HG02840 (cell line): ENCODE measurements at regions not wholly inside any gene's neighbourhood (a gene's known extent, or its start where the extent isn't known, plus 50 kb on each side); places are given as distances from the start of the nearest gene placed in this dataset.
"Not testable (repeated sequence)": the region's sequence is repeated elsewhere in the genome, so short reads cannot be mapped to it uniquely, and the experiment has no call there.

ENCODE experiments used
- ATAC-seq: cut with Tn5 transposase; IDR thresholded peaks from one replicate; pipeline ENCODE4 v1.9.1; 2021; ENCODE audit warnings: mild to moderate bottlenecking, moderate library complexity, moderate number of reproducible peaks; ENCODE audit not compliant: unreplicated experiment, low FRiP score

GRCh38 chr13:40368127-40368891 is 298.1 kb downstream of the FOXO1 start:
- no peak for ATAC-seq

- ATAC-seq: no peak
Measured at GRCh38 chr13:40370661-40371060, 295.8 kb downstream of the FOXO1 start.

GRCh38 chr13:40371531-40372125 is 294.8 kb downstream of the FOXO1 start:
- ATAC-seq: no peak

GRCh38 chr13:40373608-40374007 is 292.8 kb downstream of the FOXO1 start:
- not testable (repeated sequence) for ATAC-seq

GRCh38 chr13:40375489-40376171 is 290.8 kb downstream of the FOXO1 start:
- ATAC-seq: no peak

- no peak for ATAC-seq
Measured at GRCh38 chr13:40376296-40376849, 290.1 kb downstream of the FOXO1 start.

GRCh38 chr13:40376867-40377535 is 289.4 kb downstream of the FOXO1 start:
- ATAC-seq: no peak

- ATAC-seq: no peak
Measured at GRCh38 chr13:40377783-40378182, 288.7 kb downstream of the FOXO1 start.

GRCh38 chr13:40379196-40379595 is 287.2 kb downstream of the FOXO1 start:
- no peak for ATAC-seq

- ATAC-seq: no peak
Measured at GRCh38 chr13:40379794-40380578, 286.5 kb downstream of the FOXO1 start.

- no peak for ATAC-seq
Measured at GRCh38 chr13:40381935-40382764, 284.3 kb downstream of the FOXO1 start.

GRCh38 chr13:40383132-40383531 is 283.3 kb downstream of the FOXO1 start:
- ATAC-seq: no peak

GRCh38 chr13:40383885-40384284 is 282.6 kb downstream of the FOXO1 start:
- ATAC-seq: no peak

- ATAC-seq: no peak
Measured at GRCh38 chr13:40384976-40385857, 281.2 kb downstream of the FOXO1 start.

- ATAC-seq: no peak
Measured at GRCh38 chr13:40385858-40386180, 280.6 kb downstream of the FOXO1 start.

- no peak for ATAC-seq
Measured at GRCh38 chr13:40386586-40386985, 279.9 kb downstream of the FOXO1 start.

- no peak for ATAC-seq
Measured at GRCh38 chr13:40387775-40388174, 278.7 kb downstream of the FOXO1 start.

- ATAC-seq: peak; percentile 97
Measured at GRCh38 chr13:40388617-40389016, 277.8 kb downstream of the FOXO1 start.
